NCI-H446 treated with DMSO at 0.1 percent for 48 hours (cell line): ENCODE measurements at regions not wholly inside any gene's neighbourhood (a gene's known extent, or its start where the extent isn't known, plus 50 kb on each side); places are given as distances from the start of the nearest gene placed in this dataset.

Source experiments
- DNase-seq: peaks from one replicate; lab custom pipeline; 2025; lab: John Stamatoyannopoulos, UW

DNA sequence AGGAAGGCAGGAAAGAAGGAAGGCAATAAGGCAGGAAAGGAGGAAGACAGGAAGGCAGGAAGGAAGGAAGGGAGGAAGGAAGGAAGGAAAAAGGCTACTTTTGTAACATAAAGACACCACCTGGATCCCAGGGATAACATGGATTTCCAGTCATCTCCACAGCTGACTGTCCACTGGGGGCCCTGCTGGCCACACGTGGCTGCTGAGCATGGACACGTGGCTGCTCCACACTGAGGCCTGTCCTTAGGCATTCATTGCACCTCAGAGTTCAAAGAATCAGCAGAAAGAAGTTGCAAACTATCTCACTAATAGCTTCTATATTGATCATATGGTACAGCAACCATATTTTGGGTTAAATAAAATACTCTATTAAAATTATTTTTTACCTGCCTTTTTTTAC lies 130.2 kb upstream of the SALL3 start:
- DNase-seq: no peak

- no peak for DNase-seq
Observed at GRCh38 chr18:78853341-78853740, 126.3 kb upstream of the SALL3 start.

DNA sequence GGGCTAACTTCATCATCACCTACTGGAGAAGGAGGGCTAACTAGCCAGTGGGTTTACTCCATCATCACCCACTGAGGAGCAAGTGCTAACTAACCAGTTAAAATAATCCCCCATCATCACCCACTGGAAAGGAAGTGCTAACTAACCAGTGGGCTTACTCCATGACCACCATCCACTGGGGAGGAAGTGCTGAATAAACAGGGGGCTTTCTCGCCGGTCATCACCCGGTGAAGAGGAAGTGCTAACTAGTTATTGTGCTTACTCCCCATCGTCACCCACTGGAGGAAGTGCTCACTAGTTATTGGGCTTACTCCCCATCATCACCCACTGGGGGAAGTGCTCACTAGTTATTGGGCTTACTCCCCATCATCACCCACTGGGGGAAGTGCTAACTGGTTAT lies 124.4 kb upstream of the SALL3 start:
- DNase-seq: no peak

DNA sequence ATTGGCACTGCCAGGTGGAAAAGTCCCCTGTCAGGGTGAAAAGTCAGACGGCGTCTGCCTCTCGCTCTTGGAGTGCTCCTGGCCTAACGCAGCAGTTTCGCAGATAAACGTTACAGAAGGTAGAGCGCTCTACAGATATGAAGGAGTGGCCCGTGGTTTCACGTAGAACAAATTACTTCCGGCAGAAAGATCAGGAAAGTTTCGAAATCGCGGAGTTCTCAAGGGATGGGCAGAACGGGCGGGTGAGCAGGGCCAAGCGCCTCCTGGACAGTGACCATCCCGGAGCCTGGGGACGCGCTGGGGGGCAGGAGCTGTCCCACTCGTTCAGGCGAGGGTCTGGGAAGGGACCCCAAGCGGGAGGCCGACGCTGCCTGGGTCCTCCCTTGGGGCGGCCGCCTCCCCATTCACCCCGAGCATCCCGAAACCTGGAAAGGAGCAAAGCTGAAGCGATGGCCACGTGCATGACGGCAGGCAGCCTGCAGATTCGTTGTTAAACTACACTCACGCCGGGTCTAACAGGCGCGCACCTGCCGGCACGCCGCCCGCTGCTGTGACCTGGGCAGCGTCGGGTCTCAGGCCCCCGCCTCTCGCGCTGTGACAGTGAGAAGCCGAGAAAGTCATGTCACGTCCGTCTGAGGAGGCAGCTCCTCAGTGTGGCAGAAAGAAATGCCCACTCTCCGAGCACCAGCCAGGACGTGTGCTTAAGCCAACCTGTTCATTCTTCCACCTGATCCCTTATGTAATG lies 122.9 kb upstream of the SALL3 start:
- no peak for DNase-seq

DNA sequence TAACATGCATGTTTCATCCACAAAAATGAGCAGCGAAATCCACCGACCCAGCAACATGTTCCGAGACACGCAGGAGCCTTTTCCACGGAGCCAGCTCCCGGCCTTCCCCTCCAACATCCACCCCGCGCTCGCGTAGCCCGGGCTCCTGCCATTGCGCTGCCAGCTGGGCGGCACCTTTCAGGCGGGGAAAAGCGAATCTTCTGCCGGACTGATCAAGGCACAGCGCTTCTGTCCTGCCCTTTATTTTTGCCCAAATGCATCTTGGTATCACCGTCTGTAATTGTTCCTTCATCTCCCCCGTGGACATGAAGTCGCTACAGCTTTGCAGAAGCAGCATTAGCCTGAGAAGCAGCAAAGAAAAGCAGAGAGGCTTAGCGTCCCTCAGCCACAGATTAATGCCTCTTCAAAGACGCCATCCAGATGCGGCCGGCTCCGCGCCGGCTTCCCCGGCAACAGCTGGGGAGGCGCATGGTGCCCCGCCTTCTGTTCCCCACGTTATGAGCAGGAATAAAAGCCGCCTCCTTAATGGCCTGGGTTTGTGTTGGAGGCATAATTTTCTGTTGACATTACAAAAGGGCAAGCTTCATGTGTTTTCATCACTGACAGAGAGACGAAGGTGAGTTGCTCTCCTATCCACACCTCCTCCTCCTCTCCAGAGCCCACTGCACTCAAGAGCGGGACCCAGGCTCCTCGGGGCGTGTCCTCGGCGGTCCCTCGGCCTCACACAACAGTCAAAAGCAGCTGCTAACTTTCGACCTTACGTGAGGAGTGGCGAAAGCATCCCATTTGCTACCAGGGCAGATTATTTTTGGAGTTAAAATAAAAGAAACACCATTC lies 122.1 kb upstream of the SALL3 start:
- DNase-seq: no peak

- DNase-seq: no peak
Observed at GRCh38 chr18:78859686-78860085, 119.9 kb upstream of the SALL3 start.

GRCh38 chr18:78860117-78860516 lies 119.5 kb upstream of the SALL3 start:
- no peak for DNase-seq

DNA sequence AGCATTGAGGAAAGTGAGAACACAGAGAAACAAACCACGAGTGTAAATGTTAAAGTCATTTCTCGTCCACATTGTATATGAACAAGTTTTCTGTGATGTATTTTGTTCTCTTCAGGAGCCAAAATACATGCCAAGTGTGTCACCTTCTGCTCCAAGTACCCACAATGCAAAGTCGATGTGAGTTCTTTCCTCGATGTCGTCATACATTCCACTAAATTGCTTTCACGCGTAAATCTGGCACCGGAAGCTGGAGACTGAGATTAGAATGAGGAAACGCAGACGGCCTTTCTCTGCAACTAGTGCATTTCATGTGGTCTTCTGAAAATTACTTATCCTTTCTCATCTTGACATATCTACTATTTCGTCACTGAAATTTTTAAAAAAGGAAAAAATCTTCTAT lies 118.5 kb upstream of the SALL3 start:
- no peak for DNase-seq

DNA sequence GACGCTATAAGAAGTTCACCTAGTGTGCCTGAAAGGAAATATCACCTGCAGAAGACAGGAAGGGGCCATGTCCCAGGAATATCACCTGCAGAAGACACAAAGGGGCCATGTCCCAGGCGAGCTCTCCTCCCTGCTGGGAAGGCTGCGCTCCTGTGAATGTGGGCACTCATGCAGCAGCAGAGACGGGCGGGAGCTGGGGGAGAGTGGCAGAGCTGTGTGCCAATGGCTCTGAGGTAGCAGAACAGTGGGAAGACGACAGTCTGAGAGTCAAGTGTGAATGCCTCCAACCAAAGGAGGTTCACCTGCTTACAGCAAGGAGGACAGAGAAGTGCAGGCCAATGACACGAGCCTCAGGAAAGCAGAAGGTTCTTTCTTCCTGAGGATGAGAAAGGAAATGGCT lies 117.9 kb upstream of the SALL3 start:
- no peak for DNase-seq

DNA sequence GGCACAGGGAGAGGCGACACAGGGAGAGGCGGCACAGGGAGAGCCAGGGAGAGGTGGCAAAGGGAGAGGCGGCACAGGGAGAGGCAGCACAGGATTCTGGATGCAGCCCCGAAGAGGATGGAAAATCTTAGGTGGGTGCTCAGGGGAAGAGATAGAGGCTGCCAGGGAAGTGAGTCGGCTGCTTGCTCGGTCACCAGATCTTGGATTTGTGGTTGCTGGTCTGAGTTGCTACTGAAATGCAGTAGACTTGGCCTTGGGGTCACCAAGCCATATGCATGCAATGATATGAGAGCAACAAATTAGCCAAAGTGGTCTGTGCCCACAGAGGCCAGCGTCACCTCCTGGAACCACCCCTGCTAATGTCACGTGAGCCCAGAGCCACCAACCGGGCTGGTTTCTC lies 117.2 kb upstream of the SALL3 start:
- DNase-seq: no peak

DNA sequence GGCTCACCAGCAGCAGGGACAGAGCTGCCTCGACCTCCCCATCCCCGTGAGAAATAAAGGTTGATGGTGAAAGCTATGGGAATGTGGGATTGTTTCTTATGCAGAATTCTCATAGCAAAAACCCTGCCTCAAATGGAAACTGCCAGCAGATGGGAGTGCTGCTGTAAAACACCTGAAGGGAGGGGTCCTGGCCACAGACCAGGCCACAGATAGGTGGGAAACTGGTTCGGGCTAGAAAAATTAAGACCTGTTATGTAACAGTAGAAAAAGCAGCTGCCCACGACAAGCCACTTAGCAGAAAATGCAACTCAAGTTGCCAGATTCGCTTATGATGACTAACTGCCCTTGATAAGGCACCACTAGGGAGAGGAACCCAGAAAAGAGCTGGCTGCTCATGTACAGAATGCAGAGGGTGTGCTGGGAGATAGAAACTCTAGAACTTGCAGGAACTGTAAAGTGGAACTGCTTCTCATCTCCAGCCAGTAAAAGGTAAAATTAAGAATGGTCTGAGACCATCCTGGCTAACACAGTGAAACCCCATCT lies 114.5 kb upstream of the SALL3 start:
- DNase-seq: no peak

GRCh38 chr18:78865771-78866310 lies 113.8 kb upstream of the SALL3 start:
- no peak for DNase-seq

DNA sequence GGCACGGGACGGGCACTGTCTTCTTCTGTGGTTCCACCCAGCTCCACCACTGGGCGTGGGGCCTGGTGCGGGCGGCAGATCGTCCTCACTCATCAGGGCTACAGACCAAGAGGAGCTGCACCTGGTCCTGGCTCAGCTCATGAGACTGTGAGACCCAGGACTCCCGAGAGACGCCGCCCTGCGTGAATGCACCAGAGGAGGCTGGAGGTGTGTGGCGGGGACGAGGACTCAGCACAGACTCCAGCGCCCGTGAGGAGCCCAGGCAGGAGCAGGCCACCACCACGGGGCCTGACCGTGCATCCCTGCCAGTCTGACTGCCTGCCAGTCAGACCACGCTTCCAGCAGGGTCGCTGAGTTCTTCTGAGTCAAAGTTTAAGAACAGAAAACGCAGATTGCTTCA lies 112.5 kb upstream of the SALL3 start:
- no peak for DNase-seq

GRCh38 chr18:78868330-78869316 lies 111.0 kb upstream of the SALL3 start:
- DNase-seq: no peak

DNA sequence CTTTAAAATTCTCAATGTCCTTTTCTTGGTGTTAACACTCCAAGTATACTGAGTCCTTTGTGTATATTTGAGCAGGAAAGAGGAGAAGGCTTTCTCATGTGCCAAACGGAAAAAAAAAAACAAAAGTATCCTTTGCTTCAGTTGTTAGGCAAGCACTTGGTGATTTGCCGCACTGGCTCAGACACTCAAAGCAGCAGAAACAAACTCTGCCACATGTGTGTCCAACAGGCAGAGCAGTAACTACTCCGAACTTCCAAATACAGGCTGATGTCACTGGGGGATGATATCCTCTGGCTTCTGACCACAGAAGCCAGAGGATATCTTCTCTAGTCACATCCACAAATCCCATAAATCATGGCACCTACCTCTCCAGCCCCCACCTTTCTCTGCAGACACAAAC lies 108.0 kb upstream of the SALL3 start:
- no peak for DNase-seq

DNA sequence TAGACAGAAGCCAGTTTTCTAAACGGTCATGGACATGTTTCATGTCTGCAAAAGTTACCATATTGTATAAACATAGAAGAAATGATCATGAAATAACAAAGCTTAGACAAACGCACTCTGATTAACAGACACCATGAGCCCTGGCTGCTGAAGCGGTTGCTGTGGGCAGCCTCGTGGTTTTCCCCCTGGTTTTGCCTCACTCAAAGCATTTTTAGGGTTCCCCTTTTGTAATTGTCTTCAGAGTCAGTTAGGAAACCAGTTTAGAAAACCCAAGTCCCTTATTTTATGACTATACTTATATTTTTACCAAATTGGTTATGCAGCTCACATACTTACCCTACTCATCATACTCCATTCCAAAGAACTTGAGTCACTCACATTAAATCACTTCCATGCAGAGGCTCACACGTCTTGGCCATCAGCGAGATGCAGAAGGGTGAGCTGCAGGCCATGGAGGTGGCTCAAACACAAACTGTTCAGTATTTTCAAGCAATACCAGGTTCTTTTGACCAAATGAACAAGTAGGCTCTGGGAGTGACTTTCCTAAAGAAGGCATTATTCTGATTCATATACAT lies 105.6 kb upstream of the SALL3 start:
- DNase-seq: no peak

DNA sequence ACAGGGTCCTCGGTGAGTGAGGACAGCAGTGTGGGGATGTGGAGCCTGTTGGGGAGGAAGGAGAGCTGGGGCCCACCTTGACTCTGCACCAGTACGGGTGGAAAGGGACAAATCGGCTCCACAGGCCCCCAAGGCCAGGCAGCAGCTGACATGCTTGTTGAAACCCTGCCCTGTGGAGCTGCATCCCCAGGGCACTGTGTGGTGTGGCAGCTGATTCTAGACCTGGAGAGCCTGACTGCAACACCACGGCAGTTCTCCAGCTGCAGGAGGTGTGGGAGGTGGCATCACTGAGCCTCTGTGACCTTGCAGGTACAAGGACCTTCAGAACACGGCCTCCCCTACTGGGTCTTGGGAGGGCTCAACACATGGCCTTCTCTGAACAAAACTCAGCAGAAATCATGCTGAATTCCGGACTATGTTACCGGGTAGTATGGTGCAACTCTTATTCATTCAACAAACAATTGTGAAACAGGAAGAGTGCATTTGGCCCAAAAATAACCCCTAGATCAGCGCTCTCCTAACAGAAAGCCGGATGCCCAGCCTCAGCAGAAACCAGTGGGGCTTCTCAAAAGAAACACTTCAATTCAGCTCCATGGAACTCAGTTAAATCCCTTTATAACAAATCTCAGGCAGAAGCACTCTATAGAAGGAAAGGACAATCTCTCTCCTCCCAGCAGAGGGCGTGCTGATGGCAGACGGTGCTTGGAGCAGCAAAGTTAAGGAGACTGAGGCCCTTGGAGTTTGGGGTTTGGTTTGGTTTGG lies 104.4 kb upstream of the SALL3 start:
- no peak for DNase-seq

DNA sequence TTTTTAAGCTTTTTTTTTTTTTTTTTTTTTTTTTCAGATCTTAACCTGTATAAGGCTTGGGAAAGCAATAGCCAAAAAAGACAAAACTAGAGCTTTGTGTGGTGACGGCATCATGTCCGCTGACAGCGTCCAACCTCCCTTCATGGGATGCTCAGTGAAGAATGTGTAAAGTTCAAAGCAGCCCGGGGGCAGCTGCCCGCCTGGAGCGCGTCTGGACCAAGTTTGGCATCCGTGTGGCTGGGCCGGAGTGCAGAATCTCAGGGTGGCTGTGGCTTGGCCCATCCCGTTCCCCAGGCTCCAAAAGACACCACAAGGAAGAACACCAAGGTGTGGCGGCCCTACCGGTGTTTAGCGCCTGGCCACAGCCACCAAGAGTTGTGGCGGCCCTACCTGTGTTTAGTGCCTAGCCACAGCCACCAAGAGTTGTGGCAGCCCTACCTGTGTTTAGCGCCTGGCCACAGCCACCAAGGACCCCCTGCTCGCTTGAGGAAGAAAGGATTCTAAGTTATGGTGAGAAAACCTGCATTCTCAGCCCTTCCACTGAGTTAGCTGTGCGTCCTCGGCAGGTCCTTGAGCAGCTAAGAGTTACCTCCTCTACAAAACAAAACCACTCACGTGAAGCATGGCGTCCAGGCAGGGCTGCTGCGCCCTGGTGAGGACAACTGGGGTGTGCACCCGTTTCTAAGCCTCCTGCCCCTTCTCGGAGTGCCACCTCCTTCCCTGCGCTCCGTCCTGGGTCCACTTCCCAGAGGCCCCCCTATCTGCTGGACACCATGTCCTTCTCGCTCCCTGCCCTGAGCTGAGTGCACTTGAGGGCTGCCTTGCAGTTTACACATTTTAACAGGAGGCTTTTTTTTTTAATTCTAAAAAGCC lies 103.6 kb upstream of the SALL3 start:
- DNase-seq: no peak

- DNase-seq: no peak
Observed at GRCh38 chr18:78876868-78877267, 102.8 kb upstream of the SALL3 start.

DNA sequence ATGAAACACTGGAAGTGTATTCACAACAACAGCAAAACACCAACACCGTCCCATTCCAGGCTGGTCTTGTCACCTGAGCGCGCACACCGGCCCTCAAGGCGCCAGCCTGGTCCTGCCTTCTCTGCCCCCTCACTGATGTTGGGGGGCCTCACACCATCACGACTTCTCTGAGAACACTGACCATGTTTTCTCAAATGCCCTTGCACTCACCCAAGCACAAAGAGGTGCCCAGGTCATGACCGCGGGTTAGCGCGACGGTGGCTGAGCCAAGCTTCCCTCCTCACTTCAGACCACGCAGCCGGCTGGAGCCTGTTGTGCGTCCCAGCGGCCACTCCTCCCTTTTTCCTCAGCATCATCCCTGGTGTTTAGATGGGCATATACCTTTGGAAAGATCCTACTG lies 101.3 kb upstream of the SALL3 start:
- DNase-seq: no peak
